T-helper 1 cell treated with Interleukin-12 subunit alpha and Interleukin-12 subunit beta and Interleukin-4 antibody, amounts not matched to agents 30 ng/mL and 1 ng/mL, for 36 hours (primary cell): ENCODE measurements at regions not wholly inside any gene's neighbourhood (a gene's known extent, or its start where the extent isn't known, plus 50 kb on each side); places are given as distances from the start of the nearest gene placed in this dataset.

Source experiments
- intact Hi-C: fragments of 100-400 bp; cut with micrococcal nuclease; formaldehyde crosslinking; loops from one replicate; pipeline ENCODE4 v1.15.1; 2024

- intact Hi-C loops: loop anchor here (5.0 kb wide), 1 partner anchor 52 kb away; no protein-coding TSS in a partner anchor
Measured at GRCh38 chr20:50285376-50286173, 94.9 kb downstream of the CEBPB start.

- intact Hi-C loops: loop anchor here (5.0 kb wide), 1 partner anchor 51 kb away; no protein-coding TSS in a partner anchor
Measured at GRCh38 chr20:50286174-50286511, 95.5 kb downstream of the CEBPB start.

GRCh38 chr20:50286609-50287008, 96.0 kb downstream of the CEBPB start:
- intact Hi-C loops: loop anchor here (5.0 kb wide), 1 partner anchor 51 kb away; no protein-coding TSS in a partner anchor

GRCh38 chr20:50287512-50287911, 96.9 kb downstream of the CEBPB start:
- intact Hi-C loops: loop anchor here (5.0 kb wide), 1 partner anchor 50 kb away; no protein-coding TSS in a partner anchor

GRCh38 chr20:50288128-50288623, 97.5 kb downstream of the CEBPB start:
- intact Hi-C loops: loop anchor here (5.0 kb wide), 1 partner anchor 49 kb away; no protein-coding TSS in a partner anchor

GRCh38 chr20:50289581-50289980, 99.0 kb downstream of the CEBPB start:
- intact Hi-C loops: loop anchor here (5.0 kb wide), 1 partner anchor 48 kb away; no protein-coding TSS in a partner anchor

- intact Hi-C loops: no loop called here
Measured at GRCh38 chr20:50290112-50290511, 99.5 kb downstream of the CEBPB start.

GRCh38 chr20:50290808-50291207, 100.2 kb downstream of the CEBPB start:
- intact Hi-C loops: no loop called here

GRCh38 chr20:50291254-50292078, 100.8 kb downstream of the CEBPB start:
- intact Hi-C loops: no loop called here

- intact Hi-C loops: no loop called here
Measured at GRCh38 chr20:50292079-50292590, 101.5 kb downstream of the CEBPB start.

GRCh38 chr20:50292591-50293283, 102.1 kb downstream of the CEBPB start:
- intact Hi-C loops: no loop called here

GRCh38 chr20:50293284-50294139, 102.9 kb downstream of the CEBPB start:
- intact Hi-C loops: no loop called here

GRCh38 chr20:50294164-50295088, 103.8 kb downstream of the CEBPB start:
- intact Hi-C loops: no loop called here

- intact Hi-C loops: no loop called here
Measured at GRCh38 chr20:50295345-50295744, 104.7 kb downstream of the CEBPB start.

- intact Hi-C loops: no loop called here
Measured at GRCh38 chr20:50295762-50296449, 105.3 kb downstream of the CEBPB start.

GRCh38 chr20:50296450-50297375, 106.1 kb downstream of the CEBPB start:
- intact Hi-C loops: no loop called here
